Mucosa of descending colon (tissue), 3 donors: ENCODE measurements at regions not wholly inside any gene's neighbourhood (a gene's known extent, or its start where the extent isn't known, plus 50 kb on each side); places are given as distances from the start of the nearest gene placed in this dataset.

ENCODE experiments used
- ATAC-seq: fragments of 200-7000 bp; cut with Tn5 transposase; one replicate; pipeline ENCODE4 v1.9.1; 2020; ENCODE audit warnings: mild to moderate bottlenecking, moderate library complexity
- DNase-seq, 3 donors: peaks; one replicate each; pipeline ENCODE4 v3.0.0-alpha.2; 2020
- H3K36me3 ChIP-seq: fragments of 200-600 bp; one replicate; pipeline ENCODE4 v1.8.0; 2021; ENCODE audit warnings: low read depth, mild to moderate bottlenecking
- H3K4me1 ChIP-seq: fragments of 200-600 bp; one replicate; pipeline ENCODE4 v1.8.0; 2021; ENCODE audit warnings: low read depth, mild to moderate bottlenecking
- H3K4me3 ChIP-seq: fragments of 200-600 bp; one replicate; pipeline ENCODE4 v1.8.0; 2021; ENCODE audit warnings: mild to moderate bottlenecking
- H3K9me3 ChIP-seq: fragments of 200-600 bp; one replicate; pipeline ENCODE4 v1.8.0; 2021; ENCODE audit warnings: mild to moderate bottlenecking
- intact Hi-C, 2 donors: fragments of 100-400 bp; cut with DNase I in 1 of 2; cut with micrococcal nuclease in 1 of 2; formaldehyde crosslinking; loops; one replicate each; pipeline versions ENCODE4 v1.11.0 to v1.11.1; 2022; cut with DNase I, micrococcal nuclease
- TF ChIP-seq, protein P1 (sequence below): fragments of 200-600 bp; IDR thresholded peaks from one replicate; pipeline ENCODE4 v1.8.0; 2022; ENCODE audit warnings: antibody characterized with exemption, mild to moderate bottlenecking
- donor health status: DM: no; HTN: no; CAD: no; lungs with moderate emphysema.
- donor health status: DM: no; HTN: no; CAD: no.
- donor health status: DM: no; HTN: yes; CAD: no.

- DNase-seq: no peak
- Histone ChIP-seq H3K36me3 (no peaks in the 10 kb centered on the region), H3K4me3 (no peak overlapping the region), H3K9me3 (no peaks in the 10 kb centered on the region), H3K4me1 (no peaks in the 10 kb centered on the region)
- ATAC-seq: no peak
- intact Hi-C loops: no loop called here
- TF ChIP-seq, protein P1, sequence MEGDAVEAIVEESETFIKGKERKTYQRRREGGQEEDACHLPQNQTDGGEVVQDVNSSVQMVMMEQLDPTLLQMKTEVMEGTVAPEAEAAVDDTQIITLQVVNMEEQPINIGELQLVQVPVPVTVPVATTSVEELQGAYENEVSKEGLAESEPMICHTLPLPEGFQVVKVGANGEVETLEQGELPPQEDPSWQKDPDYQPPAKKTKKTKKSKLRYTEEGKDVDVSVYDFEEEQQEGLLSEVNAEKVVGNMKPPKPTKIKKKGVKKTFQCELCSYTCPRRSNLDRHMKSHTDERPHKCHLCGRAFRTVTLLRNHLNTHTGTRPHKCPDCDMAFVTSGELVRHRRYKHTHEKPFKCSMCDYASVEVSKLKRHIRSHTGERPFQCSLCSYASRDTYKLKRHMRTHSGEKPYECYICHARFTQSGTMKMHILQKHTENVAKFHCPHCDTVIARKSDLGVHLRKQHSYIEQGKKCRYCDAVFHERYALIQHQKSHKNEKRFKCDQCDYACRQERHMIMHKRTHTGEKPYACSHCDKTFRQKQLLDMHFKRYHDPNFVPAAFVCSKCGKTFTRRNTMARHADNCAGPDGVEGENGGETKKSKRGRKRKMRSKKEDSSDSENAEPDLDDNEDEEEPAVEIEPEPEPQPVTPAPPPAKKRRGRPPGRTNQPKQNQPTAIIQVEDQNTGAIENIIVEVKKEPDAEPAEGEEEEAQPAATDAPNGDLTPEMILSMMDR: no peak
These were observed 96.5 kb downstream of the TTC32 start for GRCh38 chr2:19805266-19805665.

GRCh38 chr2:19804639-19805260, 97.0 kb downstream of the TTC32 start:
- Histone ChIP-seq H3K4me1 (no peaks in the 10 kb centered on the region), H3K9me3 (no peaks in the 10 kb centered on the region), H3K4me3 (no peak overlapping the region), H3K36me3 (no peaks in the 10 kb centered on the region)
- TF ChIP-seq, protein P1: no peak
- ATAC-seq (no peak), DNase-seq (no peak)
- intact Hi-C loops: no loop called here

DNA sequence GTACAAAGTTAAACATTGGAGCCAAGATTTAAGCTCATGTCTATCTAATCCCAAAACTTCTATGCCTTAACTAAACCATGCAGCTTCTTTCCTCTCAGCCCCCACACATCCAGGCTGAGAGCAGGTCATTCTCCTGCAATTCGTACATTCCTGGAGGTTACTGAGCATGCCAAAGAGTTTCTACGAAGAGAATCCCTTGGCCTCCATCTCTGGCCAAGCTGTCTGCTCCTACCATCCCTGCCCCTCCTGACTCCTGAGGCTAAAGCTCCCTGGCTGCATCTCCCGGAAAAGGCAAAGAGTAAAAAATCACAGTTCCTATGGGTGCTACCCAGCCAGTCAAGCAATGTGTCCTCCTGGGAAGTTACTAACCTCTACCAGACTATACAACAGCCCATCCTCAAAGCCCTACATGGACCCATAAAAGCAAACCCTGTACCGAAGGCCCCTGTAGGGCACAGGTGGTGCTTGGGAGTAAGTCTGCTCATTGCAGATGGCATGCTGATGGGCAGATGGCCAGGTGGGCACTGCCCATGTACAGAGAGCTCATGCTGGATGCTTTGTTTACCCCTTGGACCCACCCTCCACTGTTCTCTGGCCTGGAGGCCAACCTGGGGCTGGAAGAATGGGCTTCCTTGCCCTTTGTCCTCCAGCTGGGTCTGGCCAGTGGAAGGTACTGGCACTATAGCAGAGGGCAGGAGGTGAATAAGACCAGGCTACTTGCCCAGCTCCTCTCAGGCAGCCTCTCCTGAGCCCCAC, 99.5 kb downstream of the TTC32 start:
- H3K4me1 ChIP-seq: no peaks in the 10 kb centered on the region
- no peaks in the 10 kb centered on the region for H3K9me3 ChIP-seq
- DNase-seq (no peak), ATAC-seq (no peak)
- no peaks in the 10 kb centered on the region for H3K36me3 ChIP-seq
- H3K4me3 ChIP-seq: no peak overlapping the region
- TF ChIP-seq, protein P1: no peak
- intact Hi-C loops: no loop called here

DNA sequence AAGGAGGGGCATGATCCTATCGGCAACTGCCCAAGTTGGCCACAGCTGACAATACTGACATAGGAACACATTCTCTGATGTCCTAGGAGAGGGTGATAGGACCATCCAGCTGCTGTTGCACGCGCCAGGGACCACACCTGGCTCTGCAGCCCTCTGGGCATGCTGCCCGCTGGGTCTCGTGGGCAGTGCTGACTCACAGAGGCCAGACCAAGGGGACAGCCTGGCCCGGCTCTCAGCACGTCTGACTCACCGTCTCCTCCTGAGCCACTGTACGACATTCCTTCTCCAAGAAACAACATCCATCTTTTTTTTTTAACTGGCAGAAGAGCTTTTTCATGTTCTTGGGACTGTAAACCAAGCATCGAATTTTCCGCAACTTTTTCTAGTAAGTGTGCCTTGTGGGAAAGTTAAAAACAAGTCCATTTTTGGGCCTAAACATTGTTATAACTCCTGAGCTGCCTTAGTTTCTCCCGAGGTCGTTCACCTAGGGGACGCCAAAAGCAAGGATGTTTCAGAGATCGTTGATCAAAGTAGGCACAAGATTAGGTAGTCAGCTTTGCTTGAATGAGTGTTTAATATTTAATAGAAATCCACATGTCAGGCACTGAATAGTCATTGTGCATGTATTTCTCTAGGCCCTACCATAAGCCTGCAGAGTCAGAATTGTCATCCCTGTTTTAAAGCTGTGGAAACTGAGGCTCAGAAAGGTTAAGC, 100.3 kb downstream of the TTC32 start:
- H3K36me3 ChIP-seq: no peaks in the 10 kb centered on the region
- no peaks in the 10 kb centered on the region for H3K9me3 ChIP-seq
- ATAC-seq (peak; percentile 56), DNase-seq (peak in 2 of 3 donors; percentile 32 to 67)
- H3K4me3 ChIP-seq: no peak overlapping the region
- H3K4me1 ChIP-seq: no peaks in the 10 kb centered on the region
- intact Hi-C loops: no loop called here
- TF ChIP-seq, protein P1: no peak

GRCh38 chr2:19800796-19801195, 101.0 kb downstream of the TTC32 start:
- DNase-seq (no peak), ATAC-seq (no peak)
- TF ChIP-seq, protein P1: no peak
- Histone ChIP-seq H3K9me3 (no peaks in the 10 kb centered on the region), H3K36me3 (no peaks in the 10 kb centered on the region), H3K4me3 (no peak overlapping the region), H3K4me1 (no peaks in the 10 kb centered on the region)
- intact Hi-C loops: no loop called here
